Breast epithelium (tissue), 3 donors: ENCODE measurements at regions not wholly inside any gene's neighbourhood (a gene's known extent, or its start where the extent isn't known, plus 50 kb on each side); places are given as distances from the start of the nearest gene placed in this dataset.

Source experiments
- POLR2AphosphoS5 ChIP-seq, 3 donors: sonication (generic); formaldehyde crosslinking; IDR thresholded peaks; one replicate each; pipeline ENCODE4 v1.6.1; 2017; ENCODE audit warnings: antibody characterized with exemption in 3 of 3
- TF ChIP-seq, protein P1 (sequence below), 3 donors: fragments of 450-650 bp; IDR thresholded peaks; one replicate each; pipeline ENCODE4 v1.5.1; 2016 to 2017; ENCODE audit warnings: antibody characterized with exemption in 3 of 3, mild to moderate bottlenecking in 3 of 3, moderate library complexity in 3 of 3

DNA sequence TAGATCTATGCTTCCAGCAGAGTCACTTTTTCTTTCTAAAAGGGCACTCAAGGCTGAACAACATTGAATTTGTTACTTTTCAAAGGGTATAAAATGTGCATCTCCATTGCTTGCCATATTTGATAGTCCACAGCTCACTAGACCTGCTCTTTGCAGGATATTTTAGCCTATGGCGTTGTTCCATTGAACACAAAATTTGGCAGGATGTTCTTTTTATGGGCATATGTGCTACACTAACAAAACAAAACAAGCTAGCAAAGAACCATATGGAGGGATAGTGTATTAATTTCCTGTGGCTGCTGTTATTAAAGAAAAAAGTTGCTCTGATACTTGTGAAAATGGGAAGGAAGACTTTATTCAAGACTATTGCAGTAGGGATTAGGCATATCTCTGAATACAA lies 828.7 kb downstream of the TYW1 start:
- TF ChIP-seq, protein P1, sequence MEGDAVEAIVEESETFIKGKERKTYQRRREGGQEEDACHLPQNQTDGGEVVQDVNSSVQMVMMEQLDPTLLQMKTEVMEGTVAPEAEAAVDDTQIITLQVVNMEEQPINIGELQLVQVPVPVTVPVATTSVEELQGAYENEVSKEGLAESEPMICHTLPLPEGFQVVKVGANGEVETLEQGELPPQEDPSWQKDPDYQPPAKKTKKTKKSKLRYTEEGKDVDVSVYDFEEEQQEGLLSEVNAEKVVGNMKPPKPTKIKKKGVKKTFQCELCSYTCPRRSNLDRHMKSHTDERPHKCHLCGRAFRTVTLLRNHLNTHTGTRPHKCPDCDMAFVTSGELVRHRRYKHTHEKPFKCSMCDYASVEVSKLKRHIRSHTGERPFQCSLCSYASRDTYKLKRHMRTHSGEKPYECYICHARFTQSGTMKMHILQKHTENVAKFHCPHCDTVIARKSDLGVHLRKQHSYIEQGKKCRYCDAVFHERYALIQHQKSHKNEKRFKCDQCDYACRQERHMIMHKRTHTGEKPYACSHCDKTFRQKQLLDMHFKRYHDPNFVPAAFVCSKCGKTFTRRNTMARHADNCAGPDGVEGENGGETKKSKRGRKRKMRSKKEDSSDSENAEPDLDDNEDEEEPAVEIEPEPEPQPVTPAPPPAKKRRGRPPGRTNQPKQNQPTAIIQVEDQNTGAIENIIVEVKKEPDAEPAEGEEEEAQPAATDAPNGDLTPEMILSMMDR (IDR thresholded peaks at IDR 0.05): no peak
- no peak for TF ChIP-seq POLR2AphosphoS5 (IDR thresholded peaks at IDR 0.05)
